CD4-positive, alpha-beta T cell treated with Interleukin-12 subunit alpha and Interleukin-12 subunit beta, for 1 hour (primary cell): ENCODE measurements at regions not wholly inside any gene's neighbourhood (a gene's known extent, or its start where the extent isn't known, plus 50 kb on each side); places are given as distances from the start of the nearest gene placed in this dataset.

Experiments
- DNase-seq: peaks from one replicate; pipeline ENCODE4 v3.0.0-alpha.2; 2020

DNA sequence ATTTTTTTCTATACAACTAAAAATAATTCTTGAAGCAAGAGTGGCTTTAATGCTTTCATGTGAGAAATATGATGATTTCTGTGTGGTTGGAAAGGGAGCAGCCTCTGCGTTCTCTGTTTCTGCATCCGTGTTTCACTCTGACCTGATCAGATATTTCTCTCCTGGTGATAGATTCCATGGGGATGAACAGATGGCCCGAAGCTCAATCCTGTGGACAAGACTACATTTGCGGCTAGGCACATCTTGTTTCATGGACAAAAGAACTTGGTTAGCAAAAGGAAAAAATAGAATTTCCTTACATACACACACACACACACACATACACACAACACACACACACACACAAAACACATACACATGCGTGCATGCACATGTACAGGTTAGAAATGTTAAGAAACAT lies 218.2 kb upstream of the ADAMTS16 start:
- no peak for DNase-seq

DNA sequence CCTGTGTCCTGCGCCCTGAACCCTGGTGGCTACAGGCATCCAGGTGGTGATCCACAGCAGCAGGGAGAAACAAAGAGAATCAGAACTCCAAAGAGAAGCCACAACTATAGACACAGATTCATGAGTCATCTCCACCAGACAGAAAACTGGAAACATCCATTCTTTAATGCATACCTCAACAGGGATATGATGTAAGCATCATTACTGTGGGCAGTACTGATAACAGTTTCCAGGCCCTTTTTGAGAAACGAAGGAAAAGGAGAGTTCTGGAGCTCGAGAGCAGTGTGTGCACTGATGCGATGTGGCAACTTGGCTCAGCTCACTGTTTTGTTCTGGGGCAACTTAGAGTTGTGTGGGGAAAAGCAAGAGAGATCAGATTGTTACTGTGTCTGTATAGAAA lies 215.6 kb upstream of the ADAMTS16 start:
- no peak for DNase-seq

DNA sequence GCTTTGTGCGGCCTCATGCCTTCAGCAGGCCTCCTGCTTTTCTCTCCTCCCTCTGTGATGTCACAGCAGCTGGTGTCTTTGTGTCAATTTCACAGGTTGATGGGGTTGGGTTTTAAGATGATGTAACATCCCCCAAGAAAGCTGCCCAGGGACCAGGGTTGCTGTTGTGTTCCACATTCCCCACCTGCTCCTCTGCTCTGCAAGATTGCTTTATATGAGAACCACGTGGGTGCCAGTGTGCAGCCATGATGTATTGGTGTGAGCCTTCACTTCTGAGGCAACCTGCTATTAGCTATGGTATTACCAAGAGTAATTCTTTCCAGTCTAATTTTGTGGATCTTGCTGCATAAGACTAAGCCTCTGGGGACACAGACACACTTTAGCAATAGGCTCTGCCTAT lies 213.0 kb upstream of the ADAMTS16 start:
- DNase-seq: no peak

DNA sequence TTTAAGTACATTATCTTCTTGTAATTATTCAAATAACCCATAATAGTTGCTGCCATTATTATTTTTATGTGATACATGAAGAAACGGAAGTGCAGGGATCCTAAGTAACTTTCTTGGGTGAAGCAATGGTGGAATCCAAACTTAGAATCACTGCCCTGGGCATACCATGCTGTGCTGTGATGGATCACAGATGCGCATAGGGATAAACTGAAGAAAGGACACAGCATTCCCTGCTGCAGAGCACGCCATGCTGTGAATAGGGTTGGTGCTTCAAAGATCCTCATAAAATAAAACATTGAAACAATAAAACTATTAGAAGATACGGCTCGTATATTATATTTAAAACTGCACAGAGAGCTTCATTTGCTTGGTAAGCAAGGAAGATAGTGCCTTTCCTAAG lies 211.7 kb upstream of the ADAMTS16 start:
- DNase-seq: no peak

DNA sequence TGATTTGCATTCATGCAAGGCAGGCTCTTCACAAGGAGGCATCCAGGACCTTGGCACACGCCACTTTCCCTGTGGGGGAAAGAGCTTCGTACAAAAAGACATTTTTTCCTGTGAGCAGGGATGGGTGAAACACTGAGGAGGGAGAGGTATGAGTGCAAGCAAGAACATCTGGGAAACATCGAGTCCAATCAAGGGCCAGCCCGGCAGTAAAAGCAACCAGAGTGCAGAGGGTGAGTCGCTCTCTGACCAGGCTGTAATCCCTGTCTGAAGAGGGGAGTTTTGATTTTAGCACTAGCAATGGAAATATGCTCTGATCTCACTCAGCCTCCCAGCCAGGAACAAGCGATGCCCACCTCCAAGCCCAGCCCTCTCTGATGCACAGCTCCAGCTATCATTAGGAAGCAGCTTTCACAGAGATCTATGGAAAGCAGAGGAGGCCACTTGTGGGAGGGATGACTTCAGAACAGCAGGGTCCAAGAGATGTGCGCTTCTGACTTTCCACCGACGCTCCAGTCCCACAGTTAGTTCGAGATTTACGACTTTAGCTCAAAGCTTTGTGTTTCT lies 211.0 kb upstream of the ADAMTS16 start:
- DNase-seq: no peak

DNA sequence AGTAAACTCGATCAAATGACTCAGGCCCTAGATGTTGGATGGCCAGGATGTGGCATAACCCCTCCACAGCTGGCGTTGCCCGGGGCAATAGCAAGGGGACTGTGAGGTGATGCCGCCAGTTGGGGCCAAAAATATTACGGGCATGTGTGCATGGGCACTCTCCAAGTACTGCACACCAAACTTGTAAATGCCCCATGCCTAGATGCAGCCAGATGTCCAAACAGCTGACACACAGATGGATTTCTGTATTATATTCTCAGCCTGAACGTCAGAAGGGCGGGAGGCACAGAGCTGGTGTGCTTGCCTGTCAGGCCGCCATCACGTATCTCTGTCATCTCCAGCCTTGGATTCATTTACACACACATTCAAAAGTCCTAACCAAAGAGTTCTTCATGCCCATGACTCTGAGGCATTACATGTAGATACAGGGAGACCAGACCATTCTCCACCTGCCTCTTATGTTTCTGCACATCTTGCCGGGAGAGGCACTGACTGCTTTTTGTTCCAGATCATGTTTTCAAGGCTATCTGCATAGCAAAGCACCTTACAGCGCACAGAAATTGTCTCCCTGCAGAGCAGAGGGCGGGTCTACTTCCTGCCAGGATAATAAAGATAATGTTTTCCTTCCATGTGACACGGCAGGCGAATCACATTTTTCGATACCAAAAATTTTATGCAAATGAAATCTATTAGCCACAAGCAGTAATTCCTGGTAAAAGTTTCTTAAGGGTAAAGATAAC lies 200.9 kb upstream of the ADAMTS16 start:
- DNase-seq: no peak

DNA sequence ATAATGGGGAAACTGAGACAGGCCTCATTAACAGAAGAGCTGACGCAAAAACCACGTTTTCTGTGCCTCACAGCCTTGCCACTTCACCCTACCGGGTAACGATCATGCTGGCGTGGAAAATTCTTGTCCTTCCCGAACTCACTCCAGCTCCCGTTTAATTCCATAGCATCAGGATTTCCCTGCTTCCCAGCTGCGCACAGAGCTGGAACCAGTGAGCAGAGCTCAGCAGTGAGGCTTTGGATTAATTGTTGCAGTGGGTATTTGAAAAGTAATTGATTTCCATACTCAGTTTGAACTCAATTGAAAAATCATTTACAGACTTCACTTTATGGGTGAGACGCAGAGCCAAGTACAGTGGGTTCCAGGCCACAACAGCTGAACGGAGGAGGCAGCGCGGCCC lies 199.0 kb upstream of the ADAMTS16 start:
- DNase-seq: no peak

DNA sequence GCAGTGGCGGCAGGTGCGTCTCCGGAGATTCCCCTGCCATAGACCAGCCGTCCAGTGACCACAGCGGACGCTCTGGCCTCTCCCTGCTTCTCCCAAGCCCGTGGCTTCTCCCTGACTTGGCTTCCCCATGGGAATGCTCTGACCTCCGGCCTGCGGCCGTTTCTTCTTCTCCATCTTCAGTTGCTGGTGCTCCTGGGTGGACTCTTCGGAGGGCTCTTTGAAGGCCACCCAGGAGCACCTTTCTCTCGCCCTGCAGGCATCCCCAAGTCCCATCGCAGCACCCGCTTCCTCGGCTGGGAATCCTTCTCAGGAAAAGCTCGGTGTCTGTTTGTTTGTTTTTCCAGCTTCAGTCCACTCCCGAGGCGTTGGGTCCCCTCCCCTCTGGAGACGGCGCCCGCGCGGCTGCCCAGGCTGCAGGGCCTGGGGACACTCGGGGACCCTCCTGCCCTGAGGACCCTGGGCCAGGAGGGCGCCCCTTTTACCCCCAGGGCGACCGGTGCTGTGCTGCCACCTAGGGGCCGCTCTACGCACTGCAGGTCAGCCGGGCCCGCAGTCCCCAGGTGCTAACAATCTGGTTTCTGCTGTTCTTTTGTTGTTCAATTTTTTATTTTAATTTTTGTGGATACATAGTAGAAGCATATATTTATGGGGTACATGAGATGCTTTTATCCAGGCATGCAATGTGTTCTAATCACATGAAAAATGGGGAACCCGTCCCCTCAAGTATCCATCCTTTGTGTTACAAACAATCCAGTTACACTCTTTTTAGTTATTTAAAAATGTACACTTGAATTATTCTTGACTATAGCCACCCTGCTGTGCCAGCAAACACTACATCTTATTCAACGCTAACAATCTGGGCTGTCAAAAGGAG lies 197.9 kb upstream of the ADAMTS16 start:
- DNase-seq: no peak

DNA sequence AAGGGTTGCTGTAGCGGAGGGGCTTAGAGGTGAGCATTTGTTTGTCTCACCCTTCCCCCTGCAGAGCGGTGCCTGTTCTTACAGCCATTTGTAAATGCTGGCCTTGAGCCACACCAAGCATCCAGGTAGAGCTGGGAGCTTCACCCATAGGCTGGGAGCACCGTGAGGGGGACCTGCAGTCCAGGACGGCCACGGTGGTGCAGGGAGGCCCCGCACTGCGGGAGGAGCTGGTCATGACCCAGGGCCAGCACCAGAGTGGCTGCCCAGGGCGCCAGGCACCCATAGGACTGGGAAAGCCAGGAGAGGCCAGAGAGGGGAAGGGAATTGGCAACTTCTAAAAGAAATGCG lies 197.3 kb upstream of the ADAMTS16 start:
- DNase-seq: no peak

DNA sequence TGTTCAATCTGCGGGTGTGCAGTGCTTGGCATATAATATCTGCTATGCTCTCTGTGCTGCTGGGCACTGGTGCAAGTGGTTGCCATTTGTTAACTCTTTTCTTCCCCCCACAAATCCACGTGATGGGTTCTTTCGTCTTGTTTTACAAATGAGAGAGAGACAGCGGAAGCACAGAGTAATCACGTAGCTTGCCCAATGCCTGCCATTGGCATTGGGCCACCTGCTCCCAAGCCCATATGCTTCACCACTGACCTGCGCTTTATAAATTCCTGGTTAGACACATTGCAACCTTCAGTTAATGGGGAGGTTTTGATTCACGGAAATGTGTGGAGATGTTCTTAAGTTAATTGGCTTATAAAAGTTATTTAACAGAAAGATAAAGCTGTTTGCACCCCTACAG lies 194.8 kb upstream of the ADAMTS16 start:
- no peak for DNase-seq

DNA sequence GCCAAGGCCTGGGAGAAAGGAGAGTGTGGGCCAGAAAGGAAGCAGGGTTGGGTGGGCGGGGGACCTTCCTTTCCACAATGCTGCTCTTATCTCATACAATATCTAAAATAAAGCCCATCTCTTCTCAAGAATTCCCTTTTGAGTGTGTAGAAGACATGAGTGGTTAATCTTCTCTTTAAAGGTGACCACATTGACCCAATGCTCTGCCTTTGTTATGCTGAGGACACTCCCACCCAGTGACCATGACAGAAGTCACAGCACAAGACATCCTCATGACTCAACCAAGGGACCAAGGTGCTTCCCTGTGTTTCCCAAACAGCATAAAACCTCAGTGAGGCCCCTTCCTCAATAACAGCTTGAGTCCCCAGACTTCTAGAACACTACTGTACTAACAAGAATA lies 193.0 kb upstream of the ADAMTS16 start:
- DNase-seq: no peak

DNA sequence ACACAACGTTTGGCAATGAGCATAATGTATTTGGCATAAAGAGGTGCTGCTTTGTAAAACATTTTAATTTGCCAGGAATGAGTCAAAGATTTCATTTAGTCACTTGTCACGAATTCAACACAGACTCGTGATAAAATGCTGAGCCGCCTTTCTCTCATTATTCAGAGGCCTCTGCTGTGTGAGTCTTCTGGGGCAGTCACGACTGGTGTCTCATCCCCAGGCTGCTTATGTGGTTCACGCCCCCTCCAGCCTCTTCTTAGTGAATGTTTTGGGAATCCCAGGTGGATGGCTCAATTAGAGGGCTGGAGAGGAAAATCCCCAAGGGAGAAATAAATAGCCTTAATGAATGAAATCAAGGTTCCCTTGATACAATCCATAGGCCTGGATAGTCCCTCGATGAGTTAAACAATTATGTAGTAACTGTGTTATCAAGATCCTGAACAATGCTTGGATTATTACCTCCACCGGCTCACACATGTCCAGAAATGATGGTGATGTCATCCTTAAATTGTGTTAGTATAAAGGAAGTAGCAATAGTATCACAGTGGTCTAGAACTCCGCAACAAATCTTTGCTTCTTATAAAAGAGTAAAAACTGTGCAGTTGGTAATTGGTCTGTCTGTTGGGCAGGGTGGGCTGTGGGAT lies 192.1 kb upstream of the ADAMTS16 start:
- no peak for DNase-seq

DNA sequence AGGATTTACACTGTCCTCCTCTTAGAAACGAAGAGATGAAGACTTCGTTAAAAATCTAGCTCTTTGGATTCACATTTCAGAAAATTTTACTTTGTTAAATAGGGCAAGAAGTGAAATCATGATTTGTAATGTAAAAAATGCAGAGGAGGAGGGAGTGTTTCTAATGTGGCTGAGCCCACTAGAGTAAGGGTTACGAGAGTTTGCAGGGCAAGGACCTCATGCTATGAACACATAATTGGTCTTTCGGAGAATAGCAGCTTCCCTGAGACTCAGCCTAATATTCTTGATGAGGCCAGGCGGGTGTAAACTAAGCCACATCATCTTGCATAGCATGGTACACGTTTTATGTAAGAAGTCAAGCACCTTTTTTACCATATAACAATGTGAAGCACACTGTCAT lies 191.0 kb upstream of the ADAMTS16 start:
- no peak for DNase-seq

DNA sequence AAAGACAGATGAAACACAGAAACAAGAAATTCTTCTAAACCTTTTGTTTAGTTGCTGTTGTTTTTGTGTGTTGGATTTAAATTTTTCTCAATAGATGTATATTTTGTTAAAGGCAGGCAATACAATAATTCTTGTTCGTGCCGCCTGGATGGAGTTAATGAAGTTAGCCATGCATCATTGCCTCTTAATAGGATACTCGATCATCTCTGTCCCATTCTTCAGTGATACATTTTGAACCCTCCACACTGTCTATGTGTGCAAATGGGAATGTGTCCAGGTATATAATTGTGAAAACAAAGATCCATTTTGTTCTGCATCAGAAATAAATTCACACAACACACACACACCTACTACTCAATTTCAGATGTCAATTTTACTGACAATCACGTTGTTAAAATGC lies 186.6 kb upstream of the ADAMTS16 start:
- no peak for DNase-seq

DNA sequence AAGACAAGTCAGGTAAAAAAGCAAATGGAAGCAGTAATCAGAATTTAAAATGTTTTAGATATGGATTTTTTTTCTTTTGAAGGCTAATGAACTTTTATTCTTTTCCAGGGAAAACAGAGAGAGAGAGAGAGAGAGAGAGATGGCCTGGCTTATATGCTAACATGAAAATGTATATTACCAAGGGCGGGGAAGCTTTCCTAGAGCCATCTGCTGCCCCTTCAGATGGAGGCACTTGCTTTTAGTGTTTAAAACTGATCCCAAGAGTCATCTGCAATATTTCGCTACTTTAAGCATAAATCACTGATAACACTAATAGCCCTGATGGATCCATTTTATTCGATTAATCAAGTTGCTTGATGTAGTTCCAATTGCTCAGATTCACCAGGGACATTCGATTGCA lies 186.1 kb upstream of the ADAMTS16 start:
- no peak for DNase-seq

DNA sequence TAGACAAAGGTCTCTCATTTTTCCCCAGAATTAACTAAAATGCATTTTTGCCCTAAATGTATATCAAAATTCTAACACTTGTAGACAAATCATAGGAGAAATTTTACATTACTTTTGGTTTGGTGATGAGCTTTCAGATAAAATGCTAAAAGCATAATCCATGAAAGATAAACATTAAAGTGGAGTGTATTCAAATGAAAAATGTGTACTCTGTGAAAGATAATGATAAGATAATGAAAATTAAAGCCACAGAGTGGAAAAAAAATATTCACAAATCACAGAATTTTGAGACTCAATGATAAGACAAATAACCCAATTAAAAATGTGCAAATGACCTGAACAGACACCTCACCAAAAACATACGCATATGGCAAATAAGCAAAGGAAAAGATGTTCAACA lies 176.9 kb upstream of the ADAMTS16 start:
- DNase-seq: no peak

DNA sequence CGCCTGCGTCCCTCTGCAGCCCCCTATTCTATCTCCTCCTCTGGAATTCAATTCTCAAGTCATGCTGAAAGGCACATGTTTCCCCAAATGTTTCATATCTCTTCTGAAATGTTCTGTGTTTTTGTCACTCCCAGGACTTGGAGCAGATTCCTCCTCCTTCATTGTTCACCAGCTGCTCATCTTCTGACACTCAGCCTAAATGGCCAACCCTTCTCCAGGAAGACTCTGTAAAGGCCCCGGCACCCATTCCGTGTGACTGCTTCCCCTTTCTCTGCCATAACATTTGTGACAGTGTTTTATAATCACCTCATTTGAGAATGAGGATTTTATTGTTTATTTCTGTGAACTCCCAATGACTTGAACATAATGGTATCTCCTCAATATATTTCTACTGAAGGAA lies 170.8 kb upstream of the ADAMTS16 start:
- no peak for DNase-seq

DNA sequence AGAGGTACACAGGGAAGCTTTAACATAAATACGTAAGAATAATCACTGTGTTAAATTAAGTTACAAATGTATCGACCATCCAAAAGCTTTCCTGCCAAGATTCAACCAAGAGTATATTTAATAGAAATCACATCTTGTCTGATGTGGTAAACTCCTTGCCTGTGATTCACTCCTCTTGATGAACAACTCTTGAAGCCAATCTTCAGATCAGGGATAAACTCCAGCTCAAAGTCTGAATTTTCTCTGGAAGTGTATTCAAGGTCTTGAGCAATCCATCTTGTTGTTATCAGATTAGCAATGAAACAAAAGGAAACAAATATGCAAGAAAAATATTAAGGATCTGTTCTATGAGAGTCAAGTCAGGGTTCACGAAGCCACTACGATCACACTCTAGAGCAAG lies 170.0 kb upstream of the ADAMTS16 start:
- DNase-seq: no peak

DNA sequence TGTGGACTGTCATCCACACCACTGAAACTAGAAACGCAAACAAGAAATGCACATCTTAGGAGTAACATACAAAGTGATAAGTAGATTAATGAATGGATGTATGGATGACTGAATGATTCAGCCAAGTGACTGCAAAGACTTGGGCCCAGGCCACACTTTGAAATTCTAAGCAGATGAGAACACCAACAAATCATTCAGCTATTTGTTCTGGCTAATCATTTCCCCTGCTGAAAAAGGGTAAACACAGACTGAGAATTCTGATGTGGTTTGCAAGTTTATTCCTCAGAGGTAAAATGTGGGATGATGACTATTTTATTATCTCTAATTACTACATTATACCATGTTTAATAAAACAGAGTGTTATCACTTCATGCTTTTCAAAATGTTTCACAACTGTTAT lies 163.2 kb upstream of the ADAMTS16 start:
- no peak for DNase-seq

DNA sequence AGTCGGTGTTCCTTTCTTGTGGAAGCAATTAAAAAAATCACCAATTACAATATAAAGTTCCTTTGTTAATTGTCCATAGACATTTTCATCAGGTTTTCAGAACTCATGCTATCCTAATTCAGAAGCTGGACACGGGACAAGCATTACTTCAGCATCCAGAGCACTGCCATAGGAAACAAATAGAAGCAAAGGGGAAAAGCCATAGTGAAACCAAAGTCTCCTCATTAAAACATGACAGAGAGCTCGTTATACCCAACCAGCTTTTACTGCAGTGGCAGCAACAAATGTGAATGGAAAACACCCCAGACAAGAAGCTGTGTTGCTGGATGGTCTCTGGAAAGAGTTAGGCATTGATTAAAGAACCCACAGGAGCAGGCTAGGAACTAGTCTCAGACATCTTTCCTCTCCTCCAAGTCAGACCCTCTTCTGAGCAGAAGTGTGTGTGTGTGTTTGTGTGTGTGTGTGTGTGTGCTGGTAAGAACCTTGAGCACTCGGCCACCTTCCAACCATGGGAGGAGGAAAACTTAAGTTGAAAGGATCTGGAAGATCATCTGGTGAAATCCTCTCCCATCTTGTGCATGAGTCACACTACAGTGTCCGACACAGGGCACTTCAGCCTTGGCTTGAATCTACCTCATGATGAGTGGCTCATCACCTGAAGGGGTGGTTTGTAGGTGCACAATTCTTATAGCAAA lies 162.6 kb upstream of the ADAMTS16 start:
- no peak for DNase-seq

DNA sequence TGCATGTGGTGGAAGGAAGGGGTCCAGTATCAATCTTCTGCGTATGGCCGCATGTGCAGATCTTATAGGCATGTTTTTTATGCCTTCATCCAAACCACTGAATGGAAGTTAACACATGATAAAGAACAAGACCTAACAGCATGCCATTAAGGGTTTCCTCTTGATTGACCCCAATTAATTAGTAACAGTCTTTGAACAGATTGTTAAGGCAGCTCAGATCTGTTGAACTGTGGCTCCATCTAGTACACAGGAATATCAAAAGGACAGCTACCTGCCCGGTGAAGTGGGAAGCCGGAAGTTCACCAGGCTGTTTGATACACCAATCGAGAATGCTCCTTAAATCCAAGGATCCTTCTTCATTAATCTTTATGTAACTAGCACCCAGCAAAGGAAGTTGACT lies 159.9 kb upstream of the ADAMTS16 start:
- no peak for DNase-seq

DNA sequence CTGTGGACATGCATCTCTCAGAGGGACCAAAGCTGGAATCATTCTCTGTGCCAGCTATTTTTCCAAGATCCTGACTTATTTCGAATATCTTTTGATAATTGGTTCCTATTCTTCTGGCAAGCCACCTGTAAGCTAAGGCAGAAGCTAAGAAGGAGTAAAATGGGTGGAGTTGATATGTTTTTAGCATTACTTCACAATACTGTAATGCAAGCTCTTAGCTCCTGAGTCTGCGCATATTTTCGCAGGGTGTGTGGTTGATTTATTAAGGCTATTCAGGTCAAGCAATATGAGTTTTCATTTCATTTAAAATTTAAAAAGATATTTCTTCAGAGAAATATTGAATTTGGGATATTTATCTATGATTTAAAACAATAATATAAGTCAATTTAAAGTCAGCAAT lies 158.5 kb upstream of the ADAMTS16 start:
- no peak for DNase-seq

DNA sequence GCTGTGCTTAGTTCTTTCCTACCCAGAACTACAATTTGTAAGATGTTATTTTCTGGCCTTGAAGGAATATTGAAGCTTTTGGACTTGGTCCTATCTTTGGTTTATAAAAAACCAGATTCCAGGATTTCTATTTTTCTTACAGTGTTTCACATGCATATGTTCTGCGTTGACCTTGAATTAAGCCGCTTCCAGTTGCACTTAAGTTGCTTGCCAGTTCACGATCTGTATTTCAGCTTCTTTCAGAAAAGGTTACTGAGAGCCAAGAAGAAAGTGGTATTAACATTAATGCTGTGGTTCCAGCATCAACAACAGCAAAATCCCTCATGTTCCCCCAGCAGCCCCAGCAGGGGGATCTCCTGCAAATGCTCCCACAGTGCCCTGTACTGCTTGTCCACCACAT lies 156.4 kb upstream of the ADAMTS16 start:
- DNase-seq: no peak
